Nephron progenitor cell (in vitro differentiated cells): ENCODE measurements at regions not wholly inside any gene's neighbourhood (a gene's known extent, or its start where the extent isn't known, plus 50 kb on each side); places are given as distances from the start of the nearest gene placed in this dataset.

Source experiments
- DNase-seq: peaks from one replicate; pipeline ENCODE4 v3.0.0; 2021
- H3K27ac Mint-ChIP-seq: 2 replicates; pipeline ENCODE4 v1.8.0; 2021; ENCODE audit warnings: mild to moderate bottlenecking, moderate library complexity, mixed read lengths
- H3K27me3 Mint-ChIP-seq: 2 replicates; pipeline ENCODE4 v1.8.0; 2021; ENCODE audit warnings: mild to moderate bottlenecking, low read depth, mixed read lengths; ENCODE audit not compliant: poor library complexity
- H3K36me3 Mint-ChIP-seq: 2 replicates; pipeline ENCODE4 v1.8.0; 2021; ENCODE audit warnings: low read depth, mixed read lengths
- H3K4me1 Mint-ChIP-seq: 2 replicates; pipeline ENCODE4 v1.8.0; 2021; ENCODE audit warnings: mixed read lengths
- H3K4me3 Mint-ChIP-seq: 2 replicates; pipeline ENCODE4 v1.8.0; 2021; ENCODE audit warnings: mild to moderate bottlenecking, moderate library complexity, mixed read lengths
- H3K9me3 Mint-ChIP-seq: 2 replicates; pipeline ENCODE4 v1.8.0; 2021; ENCODE audit warnings: mild to moderate bottlenecking, moderate library complexity, mixed read lengths
- CTCF ChIP-seq: fragments of 200-600 bp; sonication (generic); IDR thresholded peaks from 2 replicates; pipeline ENCODE4 v1.5.0; 2021; ENCODE audit warnings: antibody characterized with exemption

- Mint-ChIP-seq H3K27me3 (peaks cover 11% of the 10 kb centered on the region), H3K36me3 (peaks cover 17% of the 10 kb centered on the region), H3K4me3 (no peak overlapping the region), H3K27ac (no peak overlapping the region), H3K4me1 (peaks cover 49% of the 10 kb centered on the region), H3K9me3 (peaks cover 42% of the 10 kb centered on the region)
- TF ChIP-seq CTCF = no peak
- DNase-seq = no peak
Observed at GRCh38 chr20:48184229-48184628, 398.9 kb upstream of the SULF2 start.

- H3K36me3 Mint-ChIP-seq = peaks cover 13% of the 10 kb centered on the region
- peak overlapping the region; percentile 60 for H3K27ac Mint-ChIP-seq
- peaks cover 22% of the 10 kb centered on the region for H3K9me3 Mint-ChIP-seq
- H3K27me3 Mint-ChIP-seq = peaks cover 7% of the 10 kb centered on the region
- TF ChIP-seq CTCF = no peak
- no peak overlapping the region for H3K4me3 Mint-ChIP-seq
- DNase-seq = no peak
- peaks cover 63% of the 10 kb centered on the region for H3K4me1 Mint-ChIP-seq
Observed at GRCh38 chr20:48181261-48181935, 396.1 kb upstream of the SULF2 start.

- Mint-ChIP-seq H3K9me3 (peaks cover 22% of the 10 kb centered on the region), H3K4me1 (peaks cover 68% of the 10 kb centered on the region), H3K27ac (peak overlapping the region; percentile 23), H3K36me3 (peaks cover 13% of the 10 kb centered on the region), H3K4me3 (no peak overlapping the region), H3K27me3 (peaks cover 4% of the 10 kb centered on the region)
- TF ChIP-seq CTCF = no peak
- no peak for DNase-seq
Observed at GRCh38 chr20:48180618-48181017, 395.3 kb upstream of the SULF2 start.

GRCh38 chr20:48180024-48180423 is 394.7 kb upstream of the SULF2 start:
- Mint-ChIP-seq H3K4me1 (peaks cover 70% of the 10 kb centered on the region), H3K36me3 (peaks cover 13% of the 10 kb centered on the region), H3K27ac (no peak overlapping the region), H3K9me3 (peaks cover 22% of the 10 kb centered on the region), H3K4me3 (no peak overlapping the region), H3K27me3 (peaks cover 4% of the 10 kb centered on the region)
- TF ChIP-seq CTCF = no peak
- no peak for DNase-seq

GRCh38 chr20:48178633-48179032 is 393.4 kb upstream of the SULF2 start:
- H3K27me3 Mint-ChIP-seq = peaks cover 4% of the 10 kb centered on the region
- no peak for TF ChIP-seq CTCF
- peaks cover 22% of the 10 kb centered on the region for H3K9me3 Mint-ChIP-seq
- H3K4me1 Mint-ChIP-seq = peaks cover 65% of the 10 kb centered on the region
- H3K27ac Mint-ChIP-seq = peak overlapping the region; percentile 96
- peaks cover 13% of the 10 kb centered on the region for H3K36me3 Mint-ChIP-seq
- peak overlapping the region; percentile 44 for H3K4me3 Mint-ChIP-seq
- no peak for DNase-seq

- no peak for TF ChIP-seq CTCF
- no peak overlapping the region for H3K27ac Mint-ChIP-seq
Observed at GRCh38 chr20:48177058-48177457, 391.8 kb upstream of the SULF2 start.

More at GRCh38 chr20:48177058-48177457, 391.8 kb upstream of the SULF2 start:
- peaks cover 10% of the 10 kb centered on the region for H3K27me3 Mint-ChIP-seq
- H3K4me3 Mint-ChIP-seq = no peak overlapping the region
- H3K36me3 Mint-ChIP-seq = peaks cover 13% of the 10 kb centered on the region
- H3K4me1 Mint-ChIP-seq = peaks cover 60% of the 10 kb centered on the region
- no peak for DNase-seq
- peaks cover 29% of the 10 kb centered on the region for H3K9me3 Mint-ChIP-seq
